ENCODE measurements at regions not wholly inside any gene's neighbourhood (a gene's known extent, or its start where the extent isn't known, plus 50 kb on each side); places are given as distances from the start of the nearest gene placed in this dataset.

- TF ChIP-seq SIN3A (conservative IDR thresholded peaks at IDR 0.05 in 1 of 2, IDR thresholded peaks at IDR 0.05 in 1 of 2; ENCODE audit: low read depth in 1 of 2, low read length in 2 of 2) (no peak), RFX5 (IDR thresholded peaks at IDR 0.05; ENCODE audit: borderline replicate concordance, low read depth, low read length) (no peak), CTCF (IDR thresholded peaks at IDR 0.05; ENCODE audit: control extremely low read depth in 1 of 3, insufficient read depth in 1 of 3, low read depth in 1 of 3, low read length in 3 of 3) (no peak), HDAC6 (IDR thresholded peaks at IDR 0.05; ENCODE audit: low read depth, low read length) (no peak), SRF (IDR thresholded peaks at IDR 0.05; ENCODE audit: low read depth, low read length) (no peak), JUND (IDR thresholded peaks at IDR 0.05; ENCODE audit: low read length) (no peak), POLR2A (IDR thresholded peaks at IDR 0.05; ENCODE audit: control extremely low read depth in 1 of 2, low read depth in 2 of 2, low read length in 2 of 2) (no peak), GABPA (IDR thresholded peaks at IDR 0.05; ENCODE audit: borderline replicate concordance, insufficient read depth, low read length) (no peak)
Observed at GRCh38 chr5:9707732-9708462, 77.7 kb upstream of the TAS2R1 start.
